Esophagus squamous epithelium (tissue), 5 donors: ENCODE measurements at regions not wholly inside any gene's neighbourhood (a gene's known extent, or its start where the extent isn't known, plus 50 kb on each side); places are given as distances from the start of the nearest gene placed in this dataset.

Experiments
- DNase-seq: peaks from one replicate; lab custom pipeline; 2025; lab: John Stamatoyannopoulos, UW
- H3K27ac ChIP-seq, 4 donors: fragments of 200-600 bp; sonication (generic); one replicate each; pipeline ENCODE4 v1.5.1; 2016 to 2019; ENCODE audit warnings: mild to moderate bottlenecking in 1 of 4
- H3K27me3 ChIP-seq, 4 donors: fragments of 200-600 bp; sonication (generic); 1 replicate in 3 of 4; 2 replicates in 1 of 4; pipeline versions ENCODE4 v1.5.1 to v1.6.0; 2017 to 2021; ENCODE audit warnings: antibody characterized with exemption in 1 of 4
- H3K36me3 ChIP-seq, 3 donors: fragments of 200-600 bp; sonication (generic); one replicate each; pipeline ENCODE4 v1.5.1; 2016 to 2019
- H3K4me1 ChIP-seq, 3 donors: fragments of 200-600 bp; sonication (generic); one replicate each; pipeline ENCODE4 v1.5.1; 2017 to 2019
- H3K4me3 ChIP-seq, 4 donors: fragments of 200-600 bp; sonication (generic); 1 replicate in 3 of 4; 2 replicates in 1 of 4; pipeline ENCODE4 v1.5.1; 2016 to 2019; ENCODE audit warnings: mild to moderate bottlenecking in 2 of 4, moderate library complexity in 1 of 4
- H3K9me3 ChIP-seq, 3 donors: fragments of 200-600 bp; sonication (generic); one replicate each; pipeline ENCODE4 v1.5.1; 2016 to 2019
- POLR2A ChIP-seq, 4 donors: fragments of 450-650 bp; IDR thresholded peaks; one replicate each; pipeline ENCODE4 v1.6.1; 2017; ENCODE audit warnings: antibody characterized with exemption in 4 of 4, mild to moderate bottlenecking in 4 of 4, moderate library complexity in 3 of 4
- WGBS, 2 donors: methylation state at CpG; one replicate each; pipeline ENCODE4 v1.1.5; 2018; 5-methylcytosine and 5-hydroxymethylcytosine counted together
- intact Hi-C: fragments of 100-400 bp; cut with DNase I; formaldehyde crosslinking; loops from one replicate; pipeline ENCODE4 v1.15.0; 2022
- TF ChIP-seq, protein P1 (sequence below), 6 experiments: fragments of 450-650 bp in 4 of 6; fragments of 200-600 bp in 2 of 6; sonication (generic) in 2 of 6; IDR thresholded peaks; one replicate each; pipeline ENCODE4 v1.5.1; 2016 to 2019; ENCODE audit warnings: antibody characterized with exemption in 6 of 6, mild to moderate bottlenecking in 4 of 6, moderate library complexity in 4 of 6
- donor health status: DM: yes; HTN: yes; CAD: no.

DNA sequence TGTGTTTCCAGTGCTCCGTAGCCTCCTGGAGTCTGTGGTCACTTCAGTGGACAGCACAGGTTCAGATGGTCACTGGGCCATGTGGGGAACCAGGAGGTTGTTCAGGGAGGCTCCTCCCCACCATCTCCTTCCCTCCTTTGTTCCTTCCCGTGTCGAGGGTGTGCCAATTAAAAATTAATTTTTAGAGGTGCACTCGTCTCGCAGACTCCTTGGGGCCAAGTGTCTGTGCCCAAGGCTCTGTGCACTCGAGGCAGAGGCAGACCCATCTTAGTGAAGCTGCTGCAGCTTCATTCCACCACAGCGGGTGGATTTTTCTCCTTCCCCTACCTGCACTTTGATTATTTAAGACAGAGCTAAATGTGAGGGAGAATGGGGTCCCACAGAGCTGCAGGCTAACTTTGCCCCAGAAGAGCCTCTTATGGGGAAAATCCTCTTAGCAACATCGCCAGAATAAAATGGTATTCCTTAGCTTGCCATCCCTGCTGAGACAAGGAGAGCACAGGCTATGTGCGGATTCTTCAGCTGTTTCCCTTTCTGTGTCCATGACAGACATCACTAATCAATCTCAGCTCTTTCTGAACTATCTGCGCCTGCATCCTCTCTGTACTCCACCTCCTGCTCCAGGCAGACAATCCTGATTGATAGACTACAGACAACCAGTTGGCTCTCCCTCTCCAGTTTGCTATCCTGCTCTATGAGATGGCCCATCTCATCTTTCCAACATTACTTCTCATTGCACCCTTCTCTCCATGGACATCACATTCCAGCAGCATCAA lies 159.5 kb downstream of the VRK1 start:
- WGBS, 2 donors = 79 to 86% methylated on average over 9 to 10 of the region's 10 CpGs
- no peak overlapping the region for H3K4me3 ChIP-seq
- intact Hi-C loops = no loop called here
- H3K36me3 ChIP-seq = no peaks in the 10 kb centered on the region
- H3K27me3 ChIP-seq = no peaks in the 10 kb centered on the region
- no peaks in the 10 kb centered on the region for H3K9me3 ChIP-seq
- TF ChIP-seq, protein P1, sequence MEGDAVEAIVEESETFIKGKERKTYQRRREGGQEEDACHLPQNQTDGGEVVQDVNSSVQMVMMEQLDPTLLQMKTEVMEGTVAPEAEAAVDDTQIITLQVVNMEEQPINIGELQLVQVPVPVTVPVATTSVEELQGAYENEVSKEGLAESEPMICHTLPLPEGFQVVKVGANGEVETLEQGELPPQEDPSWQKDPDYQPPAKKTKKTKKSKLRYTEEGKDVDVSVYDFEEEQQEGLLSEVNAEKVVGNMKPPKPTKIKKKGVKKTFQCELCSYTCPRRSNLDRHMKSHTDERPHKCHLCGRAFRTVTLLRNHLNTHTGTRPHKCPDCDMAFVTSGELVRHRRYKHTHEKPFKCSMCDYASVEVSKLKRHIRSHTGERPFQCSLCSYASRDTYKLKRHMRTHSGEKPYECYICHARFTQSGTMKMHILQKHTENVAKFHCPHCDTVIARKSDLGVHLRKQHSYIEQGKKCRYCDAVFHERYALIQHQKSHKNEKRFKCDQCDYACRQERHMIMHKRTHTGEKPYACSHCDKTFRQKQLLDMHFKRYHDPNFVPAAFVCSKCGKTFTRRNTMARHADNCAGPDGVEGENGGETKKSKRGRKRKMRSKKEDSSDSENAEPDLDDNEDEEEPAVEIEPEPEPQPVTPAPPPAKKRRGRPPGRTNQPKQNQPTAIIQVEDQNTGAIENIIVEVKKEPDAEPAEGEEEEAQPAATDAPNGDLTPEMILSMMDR (IDR thresholded peaks at IDR 0.05) = no peak
- no peak for TF ChIP-seq POLR2A (IDR thresholded peaks at IDR 0.05)
- no peak for DNase-seq
- no peak overlapping the region for H3K27ac ChIP-seq
- no peaks in the 10 kb centered on the region for H3K4me1 ChIP-seq

DNA sequence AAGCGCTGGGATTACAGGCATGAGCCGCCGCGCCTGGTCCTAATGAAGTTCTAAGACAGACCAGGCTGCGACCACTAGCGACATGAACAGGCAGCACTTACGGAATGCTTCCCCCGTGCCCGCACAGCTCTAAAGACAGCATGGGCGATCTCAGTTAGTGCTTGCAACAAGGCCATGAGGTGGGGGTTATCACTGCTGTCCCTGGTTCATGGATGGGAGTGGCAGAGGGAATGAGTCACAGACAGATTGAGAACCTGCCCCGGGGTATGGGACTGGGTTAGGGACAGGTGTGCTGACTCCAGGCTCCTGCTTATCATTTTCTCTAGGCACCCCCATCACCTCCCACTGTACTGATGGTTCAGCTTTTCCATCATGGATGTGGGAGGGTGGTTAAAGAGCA lies 160.9 kb downstream of the VRK1 start:
- intact Hi-C loops = no loop called here
- TF ChIP-seq, protein P1 (IDR thresholded peaks at IDR 0.05) = no peak
- TF ChIP-seq POLR2A (IDR thresholded peaks at IDR 0.05) = no peak
- 89 to 92% methylated on average over 8 to 11 of the region's 11 CpGs for WGBS, 2 donors
- no peak for DNase-seq
- Histone ChIP-seq H3K27me3 (no peaks in the 10 kb centered on the region), H3K4me3 (no peak overlapping the region), H3K27ac (no peak overlapping the region), H3K4me1 (no peaks in the 10 kb centered on the region), H3K9me3 (no peaks in the 10 kb centered on the region), H3K36me3 (no peaks in the 10 kb centered on the region)

DNA sequence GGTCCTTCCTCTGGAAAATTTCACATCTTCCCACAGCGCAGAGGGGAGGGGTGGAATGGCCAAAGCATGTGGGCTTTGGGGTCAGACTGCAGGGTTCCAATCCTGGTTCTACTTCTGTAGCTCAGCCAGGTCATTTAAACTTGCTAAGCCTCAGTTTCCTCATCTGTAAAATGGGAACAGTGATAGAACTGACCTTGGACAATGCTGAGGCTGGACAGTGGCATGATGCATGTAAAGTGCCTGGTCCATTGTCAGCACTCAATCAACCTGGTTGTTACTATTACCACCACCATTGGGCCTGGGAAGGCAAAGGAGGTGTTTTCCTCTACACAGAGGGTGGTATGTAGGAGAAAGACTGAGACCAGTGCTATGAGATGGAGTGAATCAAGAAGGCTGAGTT lies 162.8 kb downstream of the VRK1 start:
- 0% methylated on average over 1 of the region's 1 CpG for WGBS, 2 donors
- no peak overlapping the region for H3K27ac ChIP-seq
- no peak for DNase-seq
- TF ChIP-seq, protein P1 (IDR thresholded peaks at IDR 0.05) = no peak
- no peak for TF ChIP-seq POLR2A (IDR thresholded peaks at IDR 0.05)
- H3K4me3 ChIP-seq = no peak overlapping the region
- intact Hi-C loops = no loop called here
- H3K36me3 ChIP-seq = no peaks in the 10 kb centered on the region
- H3K27me3 ChIP-seq = no peaks in the 10 kb centered on the region
- H3K9me3 ChIP-seq = no peaks in the 10 kb centered on the region
- no peaks in the 10 kb centered on the region for H3K4me1 ChIP-seq

DNA sequence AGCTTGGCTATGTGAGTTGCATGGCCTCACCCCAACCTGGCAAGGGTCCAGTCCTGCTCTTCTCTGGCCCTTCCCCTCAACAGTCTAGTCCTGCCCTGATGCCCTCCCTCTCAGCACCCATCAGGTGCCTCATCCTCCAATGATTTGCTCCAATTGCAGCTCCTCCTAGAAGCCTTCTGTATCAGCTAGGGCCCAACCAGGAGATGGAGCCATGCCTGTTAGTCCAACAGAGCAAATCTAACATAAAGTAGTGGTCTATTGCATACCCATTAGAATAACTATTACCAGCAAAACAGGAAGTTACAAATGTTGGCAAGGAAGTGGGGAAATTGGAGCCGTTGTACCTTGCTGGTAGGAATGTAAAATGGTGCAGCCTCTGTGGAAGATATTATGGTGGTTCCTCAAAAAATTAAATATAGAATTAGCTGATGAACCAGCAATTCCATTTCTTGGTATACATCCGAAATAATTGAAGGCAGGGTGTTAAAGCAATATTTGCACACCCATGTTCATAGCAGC lies 163.5 kb downstream of the VRK1 start:
- H3K9me3 ChIP-seq = no peaks in the 10 kb centered on the region
- H3K36me3 ChIP-seq = no peaks in the 10 kb centered on the region
- DNase-seq = no peak
- intact Hi-C loops = no loop called here
- H3K27ac ChIP-seq = no peak overlapping the region
- H3K4me3 ChIP-seq = no peak overlapping the region
- TF ChIP-seq, protein P1 (IDR thresholded peaks at IDR 0.05) = no peak
- no peak for TF ChIP-seq POLR2A (IDR thresholded peaks at IDR 0.05)
- no peaks in the 10 kb centered on the region for H3K4me1 ChIP-seq
- no peaks in the 10 kb centered on the region for H3K27me3 ChIP-seq
- 61 to 66% methylated on average over 2 of the region's 2 CpGs for WGBS, 2 donors

DNA sequence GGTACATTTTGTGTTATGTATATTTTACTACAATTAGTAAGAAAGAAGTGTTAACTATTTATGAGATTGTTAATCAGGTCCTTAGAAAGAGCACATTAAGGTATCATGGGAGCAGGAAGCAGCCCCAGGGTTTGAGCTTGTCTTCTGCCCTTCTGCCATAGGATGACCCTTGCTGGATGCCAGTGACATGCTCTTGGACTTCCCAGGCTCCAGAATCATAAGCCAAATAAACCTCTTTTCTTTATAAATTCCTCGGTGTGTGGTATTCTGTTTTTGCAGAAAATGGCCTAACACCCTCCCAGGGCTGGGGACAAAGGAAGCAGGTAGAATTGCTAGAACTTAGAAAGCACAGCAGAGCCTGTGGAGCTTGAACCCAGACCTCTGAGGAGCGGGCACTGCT lies 164.7 kb downstream of the VRK1 start:
- Histone ChIP-seq H3K4me1 (no peaks in the 10 kb centered on the region), H3K4me3 (no peak overlapping the region), H3K9me3 (no peaks in the 10 kb centered on the region), H3K27me3 (no peaks in the 10 kb centered on the region), H3K27ac (peak overlapping the region in 1 of 4 donors; percentile 14), H3K36me3 (no peaks in the 10 kb centered on the region)
- 46 to 52% methylated on average over 2 of the region's 2 CpGs for WGBS, 2 donors
- no peak for DNase-seq
- intact Hi-C loops = no loop called here
- TF ChIP-seq, protein P1 (IDR thresholded peaks at IDR 0.05) = no peak
- TF ChIP-seq POLR2A (IDR thresholded peaks at IDR 0.05) = no peak
